ENCODE measurements at regions not wholly inside any gene's neighbourhood (a gene's known extent, or its start where the extent isn't known, plus 50 kb on each side); places are given as distances from the start of the nearest gene placed in this dataset.

DNA sequence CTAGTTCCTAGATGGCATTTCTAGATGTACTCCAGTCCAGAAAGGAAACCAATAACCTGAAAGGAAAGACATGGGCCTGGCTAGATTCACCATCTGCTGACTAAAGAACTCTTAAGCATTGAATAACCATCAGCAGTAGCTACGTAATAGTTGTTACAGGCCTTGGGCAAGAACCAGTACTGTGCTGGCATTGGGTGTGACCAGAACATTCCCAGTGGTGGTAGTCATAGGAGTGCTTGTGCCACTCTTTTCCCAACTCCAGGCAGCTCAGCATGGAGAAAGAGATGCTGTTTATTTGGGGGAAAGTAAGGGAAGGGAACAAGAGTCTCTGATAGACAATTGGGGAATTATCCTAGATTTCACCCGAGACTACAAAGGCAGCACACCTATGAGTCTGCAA lies 333.3 kb downstream of the SLC16A7 start:
- DNase-seq: no peak

DNA sequence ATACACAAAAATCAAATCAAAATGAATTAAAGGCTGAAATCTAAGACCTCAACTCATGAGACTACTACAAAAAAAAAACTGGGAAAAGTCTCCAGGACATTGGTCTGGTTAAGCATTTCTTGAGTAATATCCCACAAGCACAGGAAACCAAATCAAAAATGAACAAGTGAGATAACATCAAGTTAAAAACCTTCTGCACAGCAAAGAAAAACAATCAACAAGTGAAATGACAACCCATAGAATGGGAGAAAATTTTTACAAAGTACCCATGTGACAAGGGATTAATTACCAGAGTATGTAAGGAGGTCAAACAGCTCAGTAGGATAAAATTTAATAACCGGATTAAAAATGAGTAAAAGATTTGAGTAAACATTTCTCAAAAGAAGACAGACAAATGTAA lies 338.7 kb downstream of the SLC16A7 start:
- peak; percentile 25 for DNase-seq

DNA sequence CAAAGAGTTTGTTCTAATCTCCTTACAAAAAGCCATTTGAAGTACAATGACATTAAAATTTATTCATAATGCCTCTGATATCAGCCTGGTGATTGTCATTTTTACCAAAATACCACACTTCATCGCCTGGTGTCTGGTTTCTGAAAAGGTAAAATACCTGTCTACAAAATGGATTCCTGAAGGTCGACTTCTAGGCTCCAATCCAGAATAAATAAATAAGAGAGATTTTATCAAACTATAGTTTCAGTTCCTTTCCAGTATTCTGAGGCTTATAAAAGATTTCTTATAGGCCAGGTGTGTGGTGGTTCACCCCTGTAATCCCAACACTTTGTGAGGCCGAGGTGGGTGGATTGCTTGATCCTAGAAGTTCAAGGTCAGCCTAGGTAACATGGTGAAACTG lies 340.7 kb downstream of the SLC16A7 start:
- no peak for DNase-seq

DNA sequence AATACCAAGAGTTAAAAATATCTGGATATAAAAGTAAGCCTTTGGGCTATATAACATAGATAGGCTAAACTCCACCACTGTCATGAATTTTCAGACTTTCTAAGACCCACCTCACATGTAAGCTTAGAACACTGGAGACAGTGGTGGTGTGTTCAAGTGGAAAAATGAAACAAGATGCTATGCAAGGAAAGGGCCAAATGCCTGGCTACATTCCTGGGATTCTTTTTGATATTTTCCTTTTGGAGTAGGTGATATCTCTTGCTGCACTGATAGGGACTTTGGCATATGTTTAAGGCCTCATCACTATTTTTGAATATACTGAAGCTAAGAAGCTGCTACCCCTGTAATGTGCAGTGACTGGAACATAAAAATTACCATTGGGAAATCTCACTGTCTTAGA lies 341.3 kb downstream of the SLC16A7 start:
- no peak for DNase-seq

DNA sequence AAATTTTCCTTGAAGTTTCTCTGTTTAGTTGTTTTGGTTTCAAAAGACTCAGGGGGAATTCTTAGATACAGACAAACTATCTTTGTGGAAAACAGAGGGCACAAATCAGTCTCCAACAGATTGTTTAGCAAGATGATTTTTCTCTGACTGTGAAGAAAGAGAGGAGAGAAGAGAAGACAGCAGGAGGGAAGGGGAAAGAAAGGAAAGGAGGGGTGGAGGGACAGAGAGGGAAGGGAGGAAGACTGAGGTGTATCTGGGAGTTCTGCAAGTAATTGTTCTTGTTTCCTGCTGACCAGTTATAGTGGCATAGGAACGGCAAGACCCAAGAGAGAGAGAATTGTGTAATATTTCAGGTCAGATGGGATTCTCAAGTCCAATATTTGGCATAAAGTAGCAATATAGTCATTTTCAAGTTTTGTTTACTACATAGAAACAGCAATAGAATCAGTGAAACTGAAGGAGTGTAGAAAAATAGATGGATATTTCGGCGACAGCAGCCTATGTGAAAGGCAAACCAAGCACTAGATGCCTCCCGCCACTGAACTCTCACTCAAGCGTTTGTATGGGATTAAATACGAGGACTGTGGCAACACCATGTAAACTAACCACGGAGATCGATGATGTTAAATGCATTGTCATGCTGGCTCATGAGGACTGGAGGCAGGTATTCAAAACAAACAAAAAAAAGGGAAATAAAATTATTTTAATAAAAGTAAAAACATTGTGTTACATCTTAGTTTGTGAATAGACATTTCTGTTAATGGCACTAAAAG lies 342.5 kb downstream of the SLC16A7 start:
- no peak for DNase-seq

DNA sequence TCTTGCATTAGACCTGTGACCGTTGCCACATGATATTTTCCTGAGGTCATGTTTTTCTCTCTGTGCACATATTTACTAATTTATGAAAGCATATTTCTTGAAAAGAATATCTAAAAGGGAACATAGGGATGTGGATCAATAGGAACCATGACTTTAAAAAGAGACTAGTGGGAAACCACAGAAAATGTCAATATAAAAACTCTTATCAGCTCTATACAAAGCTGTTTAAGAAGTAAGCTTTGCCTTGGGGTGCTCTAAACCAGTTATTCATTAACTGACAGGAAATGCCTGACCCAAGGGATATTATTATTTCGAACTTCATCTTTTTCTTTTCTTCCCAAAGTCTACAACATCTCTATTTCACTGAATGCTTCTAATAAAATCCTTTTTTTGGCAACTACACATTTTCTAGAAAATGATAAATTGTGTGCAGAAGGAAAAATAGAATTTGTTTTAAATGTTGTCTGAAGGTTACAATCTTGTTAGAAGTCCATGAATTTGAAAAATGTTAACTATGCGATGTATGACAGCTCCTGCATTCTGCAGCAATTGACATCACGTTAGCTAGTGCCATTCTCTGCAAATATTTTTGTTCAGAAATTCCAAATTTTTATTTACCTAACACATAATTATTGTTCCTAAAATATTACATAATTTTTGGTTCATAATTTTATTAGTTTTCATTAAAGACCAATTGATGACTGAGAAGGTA lies 345.0 kb downstream of the SLC16A7 start:
- DNase-seq: no peak

DNA sequence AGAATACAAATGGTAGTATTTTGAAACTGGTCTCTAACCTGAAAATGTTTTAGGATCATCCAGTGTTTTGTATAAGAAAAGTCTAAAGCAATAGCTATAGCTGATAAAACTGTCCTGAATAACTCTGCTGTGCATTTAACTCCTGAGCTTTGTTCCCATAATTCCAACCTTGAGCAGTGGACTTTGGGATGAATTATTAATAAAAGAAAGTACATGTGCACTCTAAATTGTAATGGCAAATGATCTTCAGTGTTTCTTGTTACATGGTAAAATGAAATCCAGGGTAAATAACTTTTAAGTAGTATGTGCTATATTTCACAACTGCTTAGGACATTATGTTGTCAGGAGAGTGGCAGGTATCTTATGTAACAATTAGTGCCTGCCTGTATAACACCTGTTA lies 345.6 kb downstream of the SLC16A7 start:
- DNase-seq: no peak

DNA sequence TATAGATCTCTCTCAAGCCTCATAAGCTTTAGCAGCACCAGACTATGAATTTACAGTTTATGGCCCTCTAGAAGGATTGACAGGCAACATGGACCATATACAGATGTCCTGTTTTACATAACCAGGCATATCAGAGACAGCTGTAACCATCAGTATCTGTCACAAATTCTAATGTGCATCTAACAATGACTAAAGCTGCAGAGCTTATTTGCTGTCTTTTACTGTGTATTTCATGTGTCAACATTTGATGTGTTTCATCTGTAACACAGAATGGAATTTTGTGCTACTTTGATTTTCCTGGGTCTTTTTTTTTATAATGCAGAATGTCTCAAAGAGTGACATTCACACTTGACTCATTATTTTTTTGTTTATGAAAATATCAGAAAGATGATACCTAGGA lies 348.3 kb downstream of the SLC16A7 start:
- no peak for DNase-seq

DNA sequence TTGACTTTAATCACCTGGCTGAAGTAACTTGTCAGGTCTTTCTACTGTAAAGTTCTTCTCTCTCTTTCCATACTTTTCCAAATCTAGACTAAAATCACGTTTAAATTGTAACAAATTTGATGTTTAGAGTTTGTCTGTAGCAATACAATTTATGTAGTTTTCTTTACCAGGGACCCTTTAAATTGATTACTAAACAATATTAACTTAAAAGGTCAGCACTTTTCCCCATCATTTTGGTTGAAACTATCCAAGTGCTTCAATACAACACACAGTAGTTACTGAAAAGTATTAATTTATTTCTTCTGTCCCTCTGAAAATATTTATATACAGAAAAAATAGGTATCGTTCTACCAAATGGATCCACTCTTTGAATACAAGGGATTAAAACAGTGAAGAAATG lies 350.8 kb downstream of the SLC16A7 start:
- DNase-seq: no peak

DNA sequence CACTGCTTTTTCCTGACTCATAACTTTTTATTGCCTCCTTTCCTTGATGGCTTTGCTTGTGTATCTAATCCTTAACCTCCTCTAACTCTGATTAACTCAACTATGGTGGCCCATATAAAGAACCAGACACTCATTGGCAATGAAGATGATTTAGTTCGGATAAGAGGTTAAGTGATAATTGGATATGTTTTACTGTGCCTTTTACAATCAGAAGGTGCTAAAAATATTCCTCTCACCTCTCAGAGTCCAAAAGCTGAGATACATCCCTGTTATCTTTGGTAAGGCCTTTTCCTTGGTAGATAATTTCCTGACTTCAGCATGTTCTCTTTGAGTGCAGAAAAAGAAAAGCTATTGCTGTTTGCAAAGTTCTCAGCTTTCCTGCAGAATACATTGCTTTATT lies 367.7 kb downstream of the SLC16A7 start:
- no peak for DNase-seq

DNA sequence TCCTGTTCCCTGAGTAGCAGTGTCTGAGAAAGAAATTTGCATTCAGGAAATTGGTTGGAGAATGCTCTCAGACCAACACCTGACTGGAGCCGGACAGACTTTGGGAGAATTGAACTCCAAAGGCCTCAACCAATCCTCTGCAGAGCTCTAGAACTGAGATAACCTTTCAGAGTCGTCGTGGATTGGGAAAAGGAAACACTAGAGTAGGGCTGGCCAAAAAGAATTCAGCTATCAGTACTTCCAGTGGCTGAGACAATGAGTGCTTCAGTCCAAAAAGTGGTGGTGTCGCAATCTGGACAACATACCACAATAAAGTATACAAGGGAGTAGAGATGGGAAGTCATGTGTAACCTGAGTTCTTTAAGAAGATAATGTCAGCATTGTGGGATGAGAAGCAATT lies 377.1 kb downstream of the SLC16A7 start:
- DNase-seq: peak; percentile 15

DNA sequence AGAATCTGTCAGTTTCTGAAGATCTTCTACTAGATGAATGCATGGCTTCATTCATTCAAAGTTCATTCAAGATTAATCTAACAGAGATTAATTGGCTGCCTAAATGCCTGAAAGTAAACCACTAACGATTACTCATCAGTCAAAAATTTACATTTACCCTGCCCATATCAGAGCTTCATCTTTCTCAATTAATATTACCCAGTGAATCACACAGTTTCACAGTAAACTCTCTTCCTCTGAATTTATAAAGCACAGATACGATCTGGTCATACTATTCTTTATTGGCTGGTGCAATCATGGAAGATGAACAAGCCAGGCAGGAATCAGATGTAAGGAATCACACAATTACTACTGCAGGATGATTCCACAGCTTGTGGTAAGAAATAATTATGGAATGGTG lies 377.7 kb downstream of the SLC16A7 start:
- DNase-seq: peak; percentile 46

DNA sequence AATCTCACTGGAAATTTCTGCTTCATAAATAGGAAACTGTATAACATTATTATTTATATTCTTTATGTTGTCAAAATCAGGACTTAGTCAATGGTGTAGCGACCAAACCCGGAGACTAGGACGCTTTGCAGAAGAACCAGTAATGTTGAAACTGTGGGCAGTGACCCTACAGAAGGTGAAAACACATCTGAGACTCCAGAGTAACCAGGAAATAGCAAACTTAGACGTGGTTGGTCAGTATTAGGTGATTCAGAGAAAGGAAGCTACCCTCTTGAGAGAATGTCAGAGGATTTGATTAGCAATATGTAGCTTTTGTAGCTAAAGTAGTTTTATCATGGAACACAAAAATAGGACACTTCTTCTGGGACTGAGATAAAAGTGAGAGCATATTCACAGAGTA lies 381.9 kb downstream of the SLC16A7 start:
- DNase-seq: peak; percentile 4

DNA sequence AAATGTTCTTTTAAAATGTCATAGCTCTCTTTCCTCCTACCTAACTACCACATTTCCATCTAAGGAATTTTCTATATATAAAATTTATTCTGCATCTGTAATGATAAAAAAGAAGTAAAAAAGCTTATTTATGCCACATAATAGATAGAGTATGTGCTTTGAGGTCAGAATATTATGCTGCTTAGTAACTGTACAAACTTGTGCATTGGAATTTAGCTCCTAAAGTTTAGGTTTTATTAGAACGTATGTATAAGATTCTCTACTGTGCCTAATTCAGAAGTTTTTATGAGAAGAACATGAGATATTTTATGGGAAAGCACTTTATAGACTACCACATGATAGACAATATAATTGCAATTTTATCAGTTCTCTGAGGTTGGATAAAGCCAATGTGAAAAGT lies 384.6 kb downstream of the SLC16A7 start:
- no peak for DNase-seq

DNA sequence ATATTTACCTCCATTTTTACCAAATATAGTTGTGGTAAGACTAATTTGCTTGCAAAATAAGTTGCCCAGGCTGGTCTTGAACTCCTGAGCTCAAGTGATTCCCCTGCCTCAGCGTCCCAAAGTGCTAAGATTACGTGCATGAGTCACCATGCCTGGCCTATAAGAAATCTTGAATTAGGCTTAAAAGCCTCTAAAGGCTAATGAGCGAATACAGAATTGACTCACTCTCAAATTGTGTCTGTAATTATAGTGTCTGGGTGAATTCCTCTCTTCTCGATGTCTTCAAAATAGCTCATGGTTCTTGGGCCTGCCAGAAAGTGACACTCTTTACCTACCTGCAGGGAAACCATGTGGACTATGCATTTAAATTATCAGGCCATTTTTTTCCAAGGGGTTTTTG lies 403.5 kb downstream of the SLC16A7 start:
- no peak for DNase-seq

DNA sequence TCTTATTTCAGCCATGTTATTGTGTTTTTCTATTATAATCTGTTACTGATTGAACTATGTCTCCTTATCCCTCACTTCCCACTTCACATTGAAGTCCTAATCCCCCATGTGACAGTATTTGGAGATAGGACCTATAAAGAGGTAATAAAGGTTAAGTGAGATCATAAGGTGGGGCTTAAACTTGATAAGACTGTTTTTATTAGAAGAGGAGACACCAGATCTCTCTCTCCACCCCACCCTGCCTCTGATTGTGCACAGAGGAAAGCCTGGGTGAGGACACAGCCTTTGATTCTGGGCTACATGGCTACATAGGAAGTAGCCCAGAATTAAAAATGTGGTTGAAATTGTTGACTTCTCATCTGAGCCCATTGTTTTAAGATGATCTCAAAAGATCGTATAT lies 414.7 kb downstream of the SLC16A7 start:
- DNase-seq: no peak

DNA sequence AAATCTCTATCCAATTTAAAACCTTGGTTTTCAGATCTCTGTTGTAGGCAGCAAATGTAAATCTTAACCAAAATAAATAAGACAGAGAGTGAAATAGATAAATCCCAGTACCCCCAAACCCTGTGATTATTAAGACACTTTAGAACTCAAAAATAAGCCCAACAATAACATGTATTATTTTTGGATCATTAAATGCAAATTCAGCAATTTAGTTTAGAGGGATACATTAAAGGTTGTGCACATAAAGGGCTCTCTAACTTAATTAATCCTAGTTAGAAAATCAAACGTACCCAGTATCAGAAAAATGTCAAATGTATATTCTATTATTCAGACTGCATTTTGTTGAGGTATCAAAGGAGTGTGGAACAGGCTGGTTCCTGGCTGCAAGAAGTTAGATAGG lies 416.8 kb downstream of the SLC16A7 start:
- no peak for DNase-seq

DNA sequence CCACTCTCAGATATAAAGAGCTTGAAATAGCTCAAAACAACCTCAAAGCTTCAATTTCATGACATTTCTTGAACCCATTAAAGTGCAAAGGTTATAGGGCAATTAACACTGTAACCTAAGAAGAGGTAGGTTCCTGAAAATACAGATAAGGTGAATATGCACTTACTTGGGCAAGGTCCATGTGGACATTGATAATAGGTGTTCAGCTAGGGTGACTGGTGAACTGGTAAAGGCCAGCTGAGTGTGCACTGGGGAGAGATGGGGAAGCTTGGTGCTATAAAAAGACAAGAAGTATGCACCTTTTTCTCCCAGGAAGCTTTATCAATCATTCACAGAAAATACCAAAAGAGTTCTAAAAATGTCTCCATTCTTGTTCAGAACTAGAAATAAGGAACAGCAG lies 418.6 kb downstream of the SLC16A7 start:
- DNase-seq: no peak

DNA sequence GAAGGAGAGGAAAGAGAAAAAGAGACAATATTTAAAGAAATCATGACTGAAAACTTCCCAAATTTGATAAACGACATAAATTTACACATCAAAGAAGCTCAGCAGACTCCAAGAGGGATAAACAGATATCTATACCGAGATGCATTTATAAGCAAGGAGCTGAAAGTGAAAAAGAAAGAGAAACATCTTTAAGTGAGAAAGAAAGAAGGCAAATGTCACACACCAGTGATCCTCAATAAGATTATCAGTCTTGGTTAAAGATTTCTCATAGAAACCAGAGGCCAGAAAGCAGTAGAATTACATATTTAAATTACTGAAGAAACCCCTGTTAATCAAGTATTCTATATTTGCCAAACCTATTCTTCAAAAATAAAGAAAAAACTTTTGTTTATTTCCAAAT lies 424.2 kb downstream of the SLC16A7 start:
- DNase-seq: no peak

DNA sequence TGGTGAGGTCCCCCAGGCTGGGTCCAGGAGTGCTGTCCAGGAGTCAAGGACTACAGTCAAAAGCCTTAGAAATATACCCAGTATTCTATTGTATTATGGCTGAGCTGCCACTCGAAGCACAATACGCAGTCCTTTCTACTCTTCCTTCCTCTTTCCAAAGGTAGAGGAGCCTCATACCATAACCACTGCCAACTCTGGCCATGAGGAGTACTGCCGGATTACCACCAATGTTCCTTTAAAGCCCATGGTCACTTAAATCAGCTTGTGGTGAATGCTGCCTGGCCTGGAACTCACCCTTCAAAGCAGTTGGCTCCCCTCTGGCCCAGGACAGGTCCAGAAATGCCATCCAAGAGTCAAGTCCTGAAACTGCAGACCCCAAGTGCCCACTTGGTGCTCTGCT lies 425.4 kb downstream of the SLC16A7 start:
- DNase-seq: no peak

DNA sequence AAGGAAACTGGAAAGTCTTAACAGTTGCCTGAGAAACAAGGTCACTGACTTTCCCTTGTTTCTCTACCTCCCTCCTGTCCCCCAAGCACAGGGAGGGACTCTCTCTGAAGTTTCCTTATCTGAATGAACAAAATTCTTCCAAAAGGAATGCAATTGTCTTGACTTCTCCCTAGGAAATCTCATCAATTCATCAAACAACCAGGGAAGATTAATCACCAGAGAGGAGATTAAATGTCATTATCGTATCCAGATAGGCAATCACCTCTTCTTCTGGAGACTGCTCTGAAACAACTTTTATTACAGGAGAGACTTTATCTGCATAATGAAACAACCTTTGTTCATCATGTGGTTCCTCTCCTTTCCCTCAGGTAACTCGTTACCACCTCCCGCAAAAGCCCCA lies 431.4 kb downstream of the SLC16A7 start:
- DNase-seq: no peak

DNA sequence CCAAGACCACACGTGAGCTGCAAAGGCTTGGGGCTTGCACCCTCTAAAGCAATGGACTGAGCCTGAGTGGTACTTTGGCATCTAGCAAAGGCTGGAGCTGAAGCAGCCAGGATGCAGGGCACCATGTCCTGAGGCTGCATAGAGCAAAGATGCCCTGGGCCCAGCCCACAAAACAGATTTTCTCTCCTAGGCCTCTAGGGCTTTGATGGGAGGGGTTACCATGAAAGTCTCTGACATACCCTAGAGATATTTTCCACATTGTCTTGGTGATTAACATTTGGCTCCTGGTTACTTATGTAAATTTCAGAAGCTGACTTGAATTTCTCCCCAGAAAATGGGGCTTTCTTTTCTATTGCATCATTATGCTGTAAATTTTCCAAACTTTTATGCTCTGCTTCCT lies 438.3 kb downstream of the SLC16A7 start:
- DNase-seq: no peak

DNA sequence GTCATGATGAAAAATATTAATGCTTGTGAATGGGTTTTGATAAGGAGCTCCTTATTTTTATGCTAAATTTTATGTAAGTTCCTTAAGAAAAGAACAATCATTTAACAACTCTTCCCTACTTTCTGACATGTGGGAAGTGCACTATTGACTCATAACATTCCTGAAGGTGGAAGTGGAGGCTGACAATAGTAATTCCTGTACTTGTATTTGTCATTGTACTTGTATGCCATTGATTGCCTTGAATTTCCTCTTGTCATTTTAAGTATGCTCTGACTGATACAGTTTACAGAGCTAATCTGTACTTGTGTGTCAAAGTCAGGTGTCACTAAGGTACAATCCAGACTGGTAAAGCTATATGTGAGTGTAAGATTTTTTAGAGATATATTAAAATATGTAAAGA lies 440.0 kb downstream of the SLC16A7 start:
- peak; percentile 92 for DNase-seq

DNA sequence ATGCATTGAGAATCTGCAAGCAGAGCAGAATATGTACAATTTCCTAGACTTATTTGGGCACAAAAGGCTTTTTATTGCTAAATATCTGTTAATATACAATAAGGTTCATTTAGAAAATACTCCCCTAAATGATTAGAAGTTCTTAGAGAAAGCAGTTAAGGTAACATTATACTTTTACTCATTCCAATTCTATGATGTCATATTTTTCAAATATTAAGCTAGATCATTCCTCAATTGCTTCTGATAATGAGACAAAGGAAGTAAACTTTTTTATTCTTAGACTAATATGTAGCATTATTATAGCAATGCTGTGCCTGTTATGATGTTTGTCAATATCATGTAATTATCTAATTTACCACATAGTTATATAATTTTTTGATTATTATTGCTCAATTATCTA lies 447.0 kb downstream of the SLC16A7 start:
- DNase-seq: no peak

DNA sequence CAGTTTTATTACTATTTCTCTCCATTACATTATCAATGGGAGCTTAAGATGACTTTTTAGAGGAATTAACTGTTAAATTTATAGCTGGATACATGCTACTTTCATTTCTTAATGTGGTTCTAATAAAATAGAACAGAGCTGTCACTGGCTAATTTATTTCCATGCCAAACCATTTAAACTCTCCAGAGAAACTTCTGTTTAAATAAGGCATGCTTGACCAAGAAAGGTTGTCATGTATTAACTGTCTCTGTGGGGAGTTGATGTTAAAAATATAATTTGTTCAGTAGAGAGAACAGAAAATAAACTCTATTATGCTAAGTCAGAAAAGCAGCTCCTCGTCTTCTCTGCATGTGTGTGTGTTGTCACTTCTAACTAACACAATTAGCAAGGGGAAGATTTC lies 447.4 kb downstream of the SLC16A7 start:
- DNase-seq: no peak
